SIG-M5 treated with dmso at 0.1 percent for 504 hours (cell line): ENCODE measurements at regions not wholly inside any gene's neighbourhood (a gene's known extent, or its start where the extent isn't known, plus 50 kb on each side); places are given as distances from the start of the nearest gene placed in this dataset.
"Not testable (repeated sequence)": the region's sequence is repeated elsewhere in the genome, so short reads cannot be mapped to it uniquely, and the experiment has no call there.

Experiments
- DNase-seq: peaks from one replicate; lab custom pipeline; 2025; ENCODE audit not compliant: unreplicated experiment; lab: John Stamatoyannopoulos, UW

DNA sequence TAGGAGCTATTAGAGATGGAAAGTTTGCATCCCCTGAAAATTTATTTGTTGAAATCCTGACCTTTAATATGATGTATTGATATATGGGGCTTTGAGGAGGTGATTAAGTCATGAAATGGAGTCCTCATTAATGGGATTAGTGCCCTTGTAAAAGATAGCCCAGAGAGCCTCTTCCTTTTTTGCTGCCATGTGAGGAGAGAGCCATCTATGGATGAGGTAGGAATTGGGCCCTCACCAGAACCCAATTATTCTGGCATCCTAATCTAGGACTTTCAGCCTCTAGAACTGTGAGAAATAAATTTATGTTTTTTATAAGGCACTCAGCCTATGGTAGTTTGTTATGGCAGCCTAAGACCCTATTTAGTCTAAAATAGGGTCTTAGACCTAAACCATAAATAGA, 250.2 kb upstream of the SLITRK1 start:
- no peak for DNase-seq

DNA sequence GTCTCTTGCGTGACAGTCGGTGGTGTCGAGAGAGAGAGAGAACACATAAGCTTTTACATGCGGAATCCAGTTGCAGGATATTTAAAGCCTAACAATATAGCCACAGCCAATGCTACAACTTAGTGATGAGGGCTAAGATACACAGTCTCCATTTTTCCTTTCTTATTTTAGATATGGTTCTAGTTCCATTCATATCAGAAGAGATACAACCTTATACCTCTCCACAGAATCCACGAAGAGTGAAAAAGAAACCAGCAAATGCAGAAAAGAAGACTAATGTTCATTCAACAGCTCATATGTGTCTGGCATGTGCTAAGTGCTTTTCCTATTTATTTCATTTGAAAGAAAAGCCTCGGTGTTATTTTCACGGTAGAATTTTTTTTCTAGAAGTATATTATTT, 249.0 kb upstream of the SLITRK1 start:
- no peak for DNase-seq

DNA sequence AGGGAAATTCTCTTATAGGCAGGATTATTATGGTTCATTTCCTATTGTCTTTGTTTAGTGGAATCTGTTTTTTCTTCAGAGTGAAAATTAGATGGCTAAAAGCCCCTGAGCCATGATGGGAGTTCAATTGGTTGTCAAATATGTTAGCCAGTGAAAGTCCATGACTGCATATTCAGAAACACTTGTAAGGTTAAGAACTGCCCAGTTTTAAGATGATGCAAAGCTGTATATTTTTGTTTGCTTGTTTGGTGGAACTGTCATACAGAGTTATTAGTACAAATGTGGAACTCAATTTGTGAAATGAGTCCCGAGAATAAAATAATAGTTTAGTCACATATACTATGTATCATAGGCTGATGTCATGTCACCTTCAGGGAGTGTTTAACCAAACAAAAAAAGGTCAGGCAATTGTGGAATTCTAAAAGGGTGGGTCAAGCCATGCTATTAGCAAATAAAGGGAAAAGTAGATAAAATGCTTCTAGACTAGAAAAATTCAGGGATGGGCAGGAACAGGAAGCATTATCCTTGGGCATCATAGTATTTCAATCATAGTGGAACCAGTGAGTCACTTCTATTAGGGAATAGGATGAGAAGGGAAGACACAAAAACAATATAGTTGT, 248.3 kb upstream of the SLITRK1 start:
- no peak for DNase-seq

DNA sequence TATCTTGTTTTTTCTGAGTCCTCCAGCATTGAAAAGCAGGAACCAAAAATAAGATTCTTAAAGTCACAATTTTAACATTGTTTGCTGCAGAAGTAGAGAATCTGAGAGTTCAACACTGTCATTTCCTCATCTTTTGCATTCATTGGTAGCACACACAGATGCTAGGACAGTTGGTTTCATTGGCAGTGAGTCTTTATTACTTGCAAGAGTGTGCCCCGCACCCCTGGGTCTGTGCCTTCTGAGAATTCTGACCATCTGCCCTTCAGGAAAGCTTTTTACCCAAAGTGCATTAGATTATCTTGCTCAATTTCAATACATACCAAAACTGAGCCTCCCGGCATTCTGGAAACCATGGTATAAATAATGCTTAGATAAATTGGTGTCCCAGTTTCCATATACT, 247.7 kb upstream of the SLITRK1 start:
- DNase-seq: no peak

DNA sequence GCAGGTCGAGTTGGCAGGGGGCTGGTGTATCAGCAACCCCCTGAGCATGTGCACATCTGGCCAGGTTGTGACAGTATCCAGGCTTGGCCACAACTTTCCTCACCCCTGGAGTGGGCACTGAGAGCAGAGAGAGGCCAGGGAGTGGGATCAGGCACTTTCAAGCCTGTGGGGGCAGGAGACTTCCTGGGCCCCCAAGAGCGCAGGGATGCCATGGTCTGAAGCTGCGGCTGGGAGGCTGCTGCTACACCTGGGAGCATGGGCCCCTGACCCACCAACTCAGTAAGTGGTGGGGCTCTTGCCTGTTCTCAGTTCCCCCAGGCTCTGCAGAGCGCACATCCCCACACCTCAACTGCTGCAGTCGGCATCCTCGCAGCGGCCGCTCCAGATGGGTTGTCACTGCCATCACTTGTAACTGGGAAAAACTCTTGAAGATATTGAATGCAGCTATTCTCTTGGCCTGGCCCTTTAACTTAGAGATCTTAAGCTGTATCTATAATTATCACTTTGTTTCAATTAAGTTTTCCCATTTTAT, 245.4 kb upstream of the SLITRK1 start:
- no peak for DNase-seq

DNA sequence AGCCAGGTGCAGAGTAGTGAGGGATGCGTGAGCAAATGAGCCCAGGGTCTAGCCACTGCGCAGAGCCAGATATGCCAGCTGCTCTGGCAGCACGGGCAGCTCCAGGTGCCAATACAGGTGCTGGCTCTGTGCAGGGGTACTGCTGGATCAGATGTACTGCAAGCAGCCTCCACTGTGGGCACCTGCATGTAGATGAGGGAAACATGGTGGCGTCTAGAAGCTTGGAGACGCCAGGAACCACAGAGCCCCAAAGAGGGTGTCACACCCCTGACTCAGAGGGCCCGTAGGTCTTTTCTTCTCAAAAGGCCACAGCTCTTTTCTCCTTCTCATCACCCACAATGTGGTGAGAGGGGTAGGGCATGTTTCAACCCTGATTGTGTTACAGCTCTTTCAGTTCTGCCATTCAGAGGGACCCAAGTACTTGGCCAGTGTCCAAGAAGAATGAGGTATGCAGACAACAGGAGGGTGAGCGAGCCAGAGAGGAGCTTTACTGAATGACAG, 244.4 kb upstream of the SLITRK1 start:
- DNase-seq: no peak

DNA sequence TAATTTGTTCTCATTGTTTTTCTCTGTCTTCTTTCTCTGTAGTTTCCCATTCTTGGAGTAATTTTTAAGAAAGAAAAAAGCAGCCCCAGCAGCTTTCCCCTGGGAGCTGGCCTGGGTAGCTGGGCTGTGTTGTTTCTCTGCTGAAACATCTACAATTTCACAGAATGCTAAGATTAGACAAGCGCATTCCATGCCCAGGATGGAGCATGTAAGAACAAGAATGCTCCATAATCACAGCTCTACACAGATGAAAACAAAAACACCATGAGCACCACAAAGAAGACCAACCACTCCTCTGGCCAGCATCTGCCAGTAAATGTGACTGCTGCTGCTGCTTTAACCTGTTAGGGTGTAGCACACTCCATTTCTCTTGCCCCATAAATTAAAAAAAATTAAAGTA, 239.2 kb upstream of the SLITRK1 start:
- DNase-seq: no peak

DNA sequence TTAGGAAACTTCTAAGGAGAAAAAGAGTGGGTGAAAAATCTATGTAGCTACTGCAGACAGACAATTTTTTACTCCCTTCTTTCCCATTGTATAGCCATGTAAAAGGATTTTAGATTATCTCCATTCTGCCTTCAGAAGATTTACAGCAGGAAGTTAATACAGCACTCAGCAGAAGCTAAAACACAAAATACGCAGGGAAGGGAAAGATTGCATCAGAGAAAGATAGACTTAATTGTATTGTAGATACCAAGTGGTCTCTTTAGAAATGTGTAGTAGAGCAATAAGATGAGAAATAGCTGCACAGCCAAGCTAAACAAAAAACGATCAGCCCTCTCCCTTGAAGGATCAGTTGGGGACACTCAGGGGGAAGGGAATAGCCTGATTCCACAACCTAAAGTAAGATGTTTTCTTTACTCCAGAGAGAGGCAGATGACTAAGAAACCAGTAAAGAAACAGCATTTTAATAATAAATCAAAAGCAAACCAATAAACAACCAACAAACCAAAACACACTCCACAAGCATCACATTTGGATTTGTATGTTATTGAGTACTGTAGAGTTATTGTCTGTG, 236.7 kb upstream of the SLITRK1 start:
- DNase-seq: no peak

DNA sequence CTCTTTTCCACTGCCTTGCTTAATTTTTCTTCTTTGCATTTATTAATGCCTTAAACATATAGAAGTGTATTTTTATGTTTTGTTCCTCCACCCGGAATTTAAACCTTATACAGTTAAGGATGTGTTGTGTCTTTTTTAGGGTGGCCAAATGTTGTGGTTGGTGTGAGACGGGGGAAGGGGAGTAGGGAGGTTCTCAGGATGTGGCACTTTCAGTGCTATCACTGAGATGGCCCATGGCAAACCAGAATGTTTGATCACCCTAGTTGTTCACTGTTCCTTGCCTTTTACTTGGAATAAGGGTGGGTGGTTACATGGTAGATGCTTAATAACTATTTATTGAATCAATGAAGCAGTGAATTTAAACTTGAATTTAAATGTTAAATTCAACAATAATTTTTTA, 216.0 kb upstream of the SLITRK1 start:
- no peak for DNase-seq

DNA sequence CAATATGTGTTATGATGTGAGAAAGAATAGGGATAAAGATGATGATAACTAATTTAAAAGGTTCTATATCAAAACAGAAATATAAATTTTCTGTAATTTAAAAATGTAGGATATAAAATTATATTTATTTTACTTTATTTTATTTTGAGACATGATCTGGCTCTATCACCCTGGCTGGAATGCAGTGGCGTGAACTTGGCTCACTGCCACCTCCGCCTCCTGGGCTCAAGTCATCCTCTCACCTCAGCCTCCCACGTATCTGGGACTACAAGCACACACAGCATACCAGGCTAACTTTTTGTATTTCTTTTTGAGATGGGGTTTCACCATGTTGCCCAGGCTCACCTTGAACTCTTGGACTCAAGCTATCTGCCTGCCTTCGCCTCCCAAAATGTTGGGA, 214.9 kb upstream of the SLITRK1 start:
- DNase-seq: no peak

DNA sequence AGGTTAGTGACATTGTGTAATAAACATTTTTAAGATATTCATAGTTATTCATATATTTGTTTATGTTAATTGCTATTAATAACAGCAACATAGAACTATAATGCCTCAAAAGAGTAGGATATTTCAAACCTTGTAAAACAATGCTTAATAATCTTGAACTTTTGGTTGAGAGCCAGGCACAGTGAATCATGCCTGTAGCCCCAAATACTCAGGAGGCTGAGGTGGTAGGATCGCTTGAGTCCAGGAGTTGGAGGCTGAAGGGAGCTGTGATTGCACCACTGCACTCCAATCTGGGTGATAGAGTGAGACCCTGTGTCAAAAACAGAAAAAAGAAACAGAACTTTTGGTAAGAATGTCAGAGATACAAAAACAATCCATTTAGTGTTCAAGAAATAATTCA, 213.9 kb upstream of the SLITRK1 start:
- no peak for DNase-seq

DNA sequence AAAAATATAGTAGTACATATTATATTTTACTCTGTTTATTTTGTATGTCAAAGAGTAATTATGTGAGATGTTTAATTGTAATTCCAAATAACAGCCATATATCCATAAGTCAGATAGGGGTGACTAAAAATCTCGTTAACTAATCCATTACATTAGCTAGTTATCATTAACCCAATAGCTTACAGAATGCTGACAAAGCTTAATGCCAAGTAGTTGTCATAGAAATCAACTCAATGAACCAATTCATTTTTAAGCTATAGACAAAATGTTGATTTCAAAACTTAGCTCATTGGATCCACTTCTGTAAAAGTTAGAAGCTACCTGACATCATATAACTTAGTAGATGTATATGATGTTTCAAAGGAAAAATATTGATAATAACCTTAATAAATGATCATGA, 206.7 kb upstream of the SLITRK1 start:
- DNase-seq: no peak

DNA sequence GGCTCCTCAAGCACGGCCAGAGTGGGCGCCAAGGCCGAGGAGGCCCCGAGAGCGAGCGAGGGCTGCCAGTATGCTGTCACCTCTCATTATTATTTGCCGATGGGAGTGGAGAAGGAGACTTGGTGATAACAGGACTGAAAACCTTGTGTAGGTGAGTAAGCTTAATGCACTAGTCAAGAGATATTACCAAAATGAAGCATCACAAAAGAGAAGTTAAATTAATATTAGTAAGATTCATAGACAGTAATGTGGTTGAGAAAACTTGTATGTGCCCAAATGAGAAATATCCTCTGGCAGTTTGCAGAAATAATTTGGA, 204.5 kb upstream of the SLITRK1 start:
- no peak for DNase-seq

DNA sequence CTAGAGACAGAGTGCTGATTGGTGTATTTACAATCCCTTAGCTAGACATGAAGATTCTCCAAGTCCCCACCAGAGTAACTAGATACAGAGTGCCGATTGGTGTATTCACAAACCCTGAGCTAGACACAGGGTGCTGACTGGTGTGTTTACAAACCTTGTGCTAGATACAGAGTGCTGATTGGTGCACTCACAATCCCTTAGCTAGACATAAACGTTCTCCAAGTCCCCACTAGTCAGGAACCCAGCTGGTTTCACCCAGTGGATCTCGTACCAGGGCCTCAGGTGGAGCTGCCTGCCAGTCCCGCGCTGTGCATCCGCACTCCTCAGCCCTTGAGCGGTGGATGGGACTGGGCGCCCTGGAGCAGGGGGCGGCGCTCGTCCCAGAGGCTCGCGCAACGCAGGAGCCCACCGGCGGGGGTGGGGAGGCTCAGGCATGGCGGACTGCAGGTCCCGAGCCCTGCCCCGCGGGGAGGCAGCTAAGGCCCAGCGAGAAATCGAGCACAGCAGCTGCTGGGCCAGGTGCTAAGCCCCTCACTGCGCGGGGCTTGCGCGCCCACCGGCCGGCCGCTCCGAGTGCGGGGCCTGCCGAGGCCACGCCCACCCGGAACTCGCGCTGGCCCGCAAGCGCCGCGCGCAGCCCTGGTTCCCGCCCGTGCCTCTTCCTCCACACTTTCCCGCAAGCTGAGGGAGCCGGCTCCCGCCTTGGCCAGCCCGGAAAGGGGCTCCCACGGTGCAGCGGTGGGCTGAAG, 204.0 kb upstream of the SLITRK1 start:
- not testable (repeated sequence) for DNase-seq

DNA sequence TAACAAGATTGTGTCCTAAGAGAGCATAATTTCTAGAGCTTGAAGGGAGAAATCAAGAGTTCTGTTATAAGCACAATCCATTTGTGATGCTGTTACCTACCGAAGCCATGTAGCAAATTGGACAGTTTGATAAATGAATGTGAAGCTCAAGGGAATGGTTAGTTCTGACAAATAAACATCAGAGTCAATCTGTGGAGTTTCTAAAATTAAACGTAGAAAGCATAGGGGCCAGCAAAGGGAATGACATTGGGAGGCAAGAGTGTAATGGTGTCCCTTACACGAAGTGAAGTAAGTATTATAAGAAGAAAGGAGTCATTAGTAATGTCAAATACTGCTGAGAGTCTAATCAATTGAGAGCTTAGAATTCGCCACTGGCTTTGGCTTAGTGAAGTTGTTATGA, 200.2 kb upstream of the SLITRK1 start:
- no peak for DNase-seq

DNA sequence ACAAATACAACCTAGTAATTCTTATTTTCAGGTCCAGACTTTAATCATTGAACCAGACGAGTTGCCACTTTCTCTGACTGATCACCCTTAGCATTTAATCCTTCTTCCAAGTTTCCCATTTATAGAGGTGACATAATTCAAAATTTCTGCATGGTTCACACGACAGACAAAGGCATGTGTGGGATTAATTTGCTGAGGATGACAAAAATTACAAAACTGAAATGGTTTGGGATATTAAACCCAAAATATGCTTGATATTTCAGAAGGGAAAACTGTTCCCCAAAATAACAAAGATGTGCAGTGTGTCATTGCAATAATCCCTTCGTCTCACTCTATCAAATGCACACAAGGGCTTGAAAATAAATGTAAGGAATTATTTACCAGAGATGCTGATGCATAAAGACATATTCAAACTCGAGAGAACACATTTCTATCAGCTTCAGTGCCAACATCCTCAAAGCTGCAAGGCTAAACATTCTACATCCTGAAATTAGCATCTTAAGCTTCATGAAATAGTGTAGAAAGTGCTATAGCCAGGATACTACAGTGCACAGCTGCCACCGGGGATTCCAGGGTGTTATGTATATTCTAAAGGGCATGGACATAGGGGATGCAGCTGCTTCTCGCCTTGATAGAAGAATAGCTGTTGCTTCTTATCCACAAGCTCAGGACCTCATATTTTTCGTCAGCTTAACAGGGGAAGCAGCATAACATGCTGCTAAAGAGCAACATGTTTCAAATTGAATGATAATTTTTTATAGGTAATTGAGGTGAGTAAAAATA, 198.7 kb upstream of the SLITRK1 start:
- no peak for DNase-seq

DNA sequence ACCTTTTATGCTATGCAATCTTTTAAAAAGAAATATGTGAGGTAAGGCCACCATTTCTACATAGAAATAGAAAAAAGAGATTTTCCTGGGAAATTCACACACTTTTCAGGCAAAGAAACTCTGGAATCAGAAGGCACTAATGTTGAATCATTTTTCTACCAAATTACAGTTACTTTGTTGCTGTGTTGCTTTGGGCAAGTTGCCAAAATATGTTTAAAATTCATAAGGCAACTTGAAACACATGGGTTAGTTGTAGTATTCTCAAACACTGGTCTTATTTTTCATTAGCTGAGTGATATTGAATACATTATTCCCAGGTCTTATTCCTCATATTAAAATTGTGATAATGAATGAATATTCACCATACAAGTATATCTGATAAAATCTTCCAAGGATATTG, 195.0 kb upstream of the SLITRK1 start:
- no peak for DNase-seq

DNA sequence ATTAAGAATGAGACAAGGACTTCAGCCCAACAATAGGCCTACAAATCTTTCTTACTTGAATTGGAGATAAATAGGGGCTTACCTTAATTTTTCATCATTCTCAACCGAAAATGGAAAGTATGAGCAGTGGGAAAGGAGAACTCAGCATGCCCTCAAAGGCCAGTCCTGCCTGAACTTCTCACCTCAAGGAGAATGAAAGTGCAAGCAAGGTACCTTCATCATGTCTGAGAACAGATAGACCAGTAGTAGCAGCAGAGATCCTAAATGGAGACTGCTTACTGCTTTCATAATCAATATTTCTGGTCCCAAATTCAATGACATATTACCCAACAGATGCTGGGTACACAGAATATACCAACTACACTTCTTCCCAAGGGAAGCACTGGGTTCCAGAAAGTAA, 194.0 kb upstream of the SLITRK1 start:
- DNase-seq: no peak

DNA sequence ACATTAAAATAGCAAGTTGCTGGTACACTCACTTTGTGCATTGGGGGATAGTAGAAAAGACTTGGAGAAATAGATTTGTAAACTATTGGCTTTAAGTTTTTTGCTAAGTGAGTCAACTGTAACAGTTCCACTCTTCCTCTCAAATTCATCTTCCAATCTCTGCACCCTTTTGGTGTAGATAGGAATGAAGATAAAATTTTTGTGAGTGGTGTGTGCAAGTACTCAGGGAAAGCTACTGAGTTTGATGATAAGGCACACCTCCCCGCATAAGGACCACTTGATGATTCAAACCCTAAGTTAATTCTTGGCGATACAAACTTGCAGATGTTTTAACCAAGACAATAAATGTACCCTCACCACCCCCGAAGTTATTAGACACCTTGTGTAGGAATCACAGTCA, 168.3 kb upstream of the SLITRK1 start:
- DNase-seq: no peak

DNA sequence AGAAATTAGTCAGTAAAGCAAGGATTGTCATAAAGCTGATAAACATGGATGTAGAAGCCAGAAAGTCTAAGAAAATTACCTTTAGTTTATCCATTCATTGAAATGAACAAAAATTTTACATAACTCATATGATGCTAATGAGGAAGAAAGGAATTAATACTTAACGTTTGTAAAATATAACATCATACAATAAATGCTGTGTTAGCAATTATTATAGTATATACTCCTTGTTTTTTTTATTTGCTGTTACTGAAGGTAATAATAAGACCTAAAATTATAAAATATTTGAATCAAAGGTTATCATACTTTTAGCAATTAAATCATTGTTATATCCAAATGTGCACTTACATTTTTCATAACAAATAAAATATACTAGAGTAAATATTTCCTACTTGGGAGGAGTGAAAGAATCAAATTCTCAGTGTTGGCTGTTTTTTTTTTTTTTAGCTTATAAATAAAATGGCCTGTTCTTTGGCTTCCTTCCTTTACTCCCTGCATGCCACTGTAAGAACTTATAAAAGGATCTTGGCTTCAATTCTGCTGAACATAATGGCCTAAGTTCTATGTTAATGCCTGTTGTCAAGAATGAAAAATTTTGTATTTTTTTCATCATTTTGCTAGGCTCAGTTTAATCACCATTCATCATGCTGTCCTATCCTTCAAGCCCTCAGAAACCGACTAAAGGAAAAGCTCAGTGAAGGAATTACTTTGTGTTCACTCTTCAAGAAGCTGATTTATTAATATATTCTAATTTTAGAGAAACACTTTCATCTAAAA, 167.4 kb upstream of the SLITRK1 start:
- no peak for DNase-seq

DNA sequence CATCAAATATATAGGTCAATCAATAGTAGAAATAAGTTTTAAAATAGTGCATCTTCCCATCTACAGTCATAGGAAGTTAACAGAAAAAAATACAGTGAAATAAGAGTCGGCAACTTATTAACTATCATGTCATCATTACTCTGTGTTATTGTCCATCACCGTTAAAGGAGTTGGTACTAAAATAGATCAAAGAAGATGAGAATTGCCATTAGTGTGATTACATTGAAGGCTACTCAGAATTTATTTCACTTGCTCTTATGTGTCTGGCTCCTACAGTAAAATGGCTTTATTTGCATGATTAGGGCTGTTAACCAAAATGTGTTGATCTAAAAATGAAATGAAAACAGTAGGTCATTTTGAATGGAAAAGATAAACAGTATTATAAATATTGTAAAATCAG, 162.5 kb upstream of the SLITRK1 start:
- DNase-seq: no peak
